ENCODE measurements at regions not wholly inside any gene's neighbourhood (a gene's known extent, or its start where the extent isn't known, plus 50 kb on each side); places are given as distances from the start of the nearest gene placed in this dataset.

DNA sequence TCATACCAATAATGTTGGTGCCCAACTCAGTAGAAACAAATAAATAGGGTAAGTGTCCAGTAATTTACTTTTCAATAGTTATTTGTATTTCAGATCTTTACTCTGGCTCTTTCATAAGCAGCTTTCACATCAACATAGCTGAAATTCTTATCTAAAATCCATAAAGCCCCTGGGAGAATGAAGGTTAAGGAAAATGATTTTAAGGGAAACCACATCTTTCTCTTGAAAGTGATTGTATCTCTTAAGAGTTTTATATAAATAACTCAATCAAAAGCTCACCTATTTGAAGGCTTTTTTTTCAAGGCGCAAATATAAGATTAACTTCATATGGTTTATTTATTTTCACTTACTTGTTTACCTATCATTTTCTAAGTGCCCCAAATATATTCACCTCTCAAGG is 324.4 kb downstream of the HGF start:
- TF ChIP-seq SUZ12 (IDR thresholded peaks at IDR 0.05) (no peak), ELF4 (IDR thresholded peaks at IDR 0.05) (no peak), ARNT (IDR thresholded peaks at IDR 0.05) (no peak), L3MBTL2 (conservative IDR thresholded peaks at IDR 0.05) (no peak), BHLHE40 (IDR thresholded peaks at IDR 0.05; ENCODE audit: borderline replicate concordance) (no peak), FOXM1 (IDR thresholded peaks at IDR 0.05; ENCODE audit: borderline replicate concordance) (no peak)
- TF ChIP-seq, protein P1, sequence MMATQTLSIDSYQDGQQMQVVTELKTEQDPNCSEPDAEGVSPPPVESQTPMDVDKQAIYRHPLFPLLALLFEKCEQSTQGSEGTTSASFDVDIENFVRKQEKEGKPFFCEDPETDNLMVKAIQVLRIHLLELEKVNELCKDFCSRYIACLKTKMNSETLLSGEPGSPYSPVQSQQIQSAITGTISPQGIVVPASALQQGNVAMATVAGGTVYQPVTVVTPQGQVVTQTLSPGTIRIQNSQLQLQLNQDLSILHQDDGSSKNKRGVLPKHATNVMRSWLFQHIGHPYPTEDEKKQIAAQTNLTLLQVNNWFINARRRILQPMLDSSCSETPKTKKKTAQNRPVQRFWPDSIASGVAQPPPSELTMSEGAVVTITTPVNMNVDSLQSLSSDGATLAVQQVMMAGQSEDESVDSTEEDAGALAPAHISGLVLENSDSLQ (IDR thresholded peaks at IDR 0.05), result no peak

All from HEK293T (cell line).